ENCODE measurements at regions not wholly inside any gene's neighbourhood (a gene's known extent, or its start where the extent isn't known, plus 50 kb on each side); places are given as distances from the start of the nearest gene placed in this dataset.

DNA sequence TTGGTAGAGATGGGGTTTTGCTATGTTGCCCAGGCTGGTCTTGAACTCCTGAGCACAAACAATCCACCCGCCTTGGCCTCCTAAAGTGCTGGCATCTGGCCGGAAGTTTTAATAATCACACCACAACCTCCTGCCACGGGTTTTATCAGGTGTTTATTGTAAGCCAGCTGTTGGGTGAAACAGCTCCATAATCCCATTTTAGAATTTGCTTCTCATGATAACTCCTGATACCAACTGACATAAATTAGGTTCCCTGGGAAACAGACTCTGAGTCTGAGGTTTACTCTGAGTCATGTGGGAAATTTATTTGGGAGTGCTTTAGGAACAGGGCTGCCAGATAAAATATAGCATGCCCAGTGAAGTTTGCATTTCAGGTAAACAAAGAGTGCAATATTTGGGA lies 122.6 kb upstream of the MED13 start:
- no peaks in the 10 kb centered on the region for H3K4me1 ChIP-seq
- no peaks in the 10 kb centered on the region for H3K27me3 ChIP-seq
- FAIRE-seq = no peak
- peak in 3 of 4 donors; percentile 51 to 63 (median 62) for ATAC-seq
- no peaks in the 10 kb centered on the region for H3K36me3 ChIP-seq
- H3K27ac ChIP-seq = no peak overlapping the region
- no peaks in the 10 kb centered on the region for H3K9me3 ChIP-seq
- intact Hi-C loops (cut with DNase I) = no loop called here
- WGBS, 2 donors = 23 to 47% methylated on average over 3 of the region's 3 CpGs
- no peak overlapping the region for H3K4me3 ChIP-seq
- peak in 2 of 6 donors; percentile 4 to 16 for DNase-seq
- TF ChIP-seq, protein P1, sequence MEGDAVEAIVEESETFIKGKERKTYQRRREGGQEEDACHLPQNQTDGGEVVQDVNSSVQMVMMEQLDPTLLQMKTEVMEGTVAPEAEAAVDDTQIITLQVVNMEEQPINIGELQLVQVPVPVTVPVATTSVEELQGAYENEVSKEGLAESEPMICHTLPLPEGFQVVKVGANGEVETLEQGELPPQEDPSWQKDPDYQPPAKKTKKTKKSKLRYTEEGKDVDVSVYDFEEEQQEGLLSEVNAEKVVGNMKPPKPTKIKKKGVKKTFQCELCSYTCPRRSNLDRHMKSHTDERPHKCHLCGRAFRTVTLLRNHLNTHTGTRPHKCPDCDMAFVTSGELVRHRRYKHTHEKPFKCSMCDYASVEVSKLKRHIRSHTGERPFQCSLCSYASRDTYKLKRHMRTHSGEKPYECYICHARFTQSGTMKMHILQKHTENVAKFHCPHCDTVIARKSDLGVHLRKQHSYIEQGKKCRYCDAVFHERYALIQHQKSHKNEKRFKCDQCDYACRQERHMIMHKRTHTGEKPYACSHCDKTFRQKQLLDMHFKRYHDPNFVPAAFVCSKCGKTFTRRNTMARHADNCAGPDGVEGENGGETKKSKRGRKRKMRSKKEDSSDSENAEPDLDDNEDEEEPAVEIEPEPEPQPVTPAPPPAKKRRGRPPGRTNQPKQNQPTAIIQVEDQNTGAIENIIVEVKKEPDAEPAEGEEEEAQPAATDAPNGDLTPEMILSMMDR (IDR thresholded peaks at IDR 0.05) = no peak

DNA sequence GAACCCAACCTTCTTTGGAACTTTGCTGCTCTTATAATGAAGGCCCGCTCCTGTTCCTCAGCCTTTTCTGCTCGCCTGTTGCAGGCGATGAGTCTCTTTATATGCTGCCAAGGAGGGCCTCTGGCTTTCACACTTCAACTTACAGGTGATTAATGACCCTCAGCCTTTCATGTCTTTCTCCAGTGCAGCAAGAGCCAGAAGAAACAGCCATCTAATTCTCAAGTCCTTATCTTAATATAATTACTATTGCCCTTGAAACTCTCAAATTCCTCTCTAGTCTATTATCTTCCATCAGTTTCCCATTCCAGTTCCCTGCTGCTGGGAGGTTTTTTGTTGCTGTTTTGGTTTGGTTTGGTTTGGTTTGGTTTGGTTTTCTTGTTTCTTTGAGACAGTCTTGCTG lies 121.8 kb upstream of the MED13 start:
- DNase-seq (no peak), ATAC-seq (no peak), FAIRE-seq (no peak)
- intact Hi-C loops (cut with DNase I) = no loop called here
- no peaks in the 10 kb centered on the region for H3K4me1 ChIP-seq
- H3K27ac ChIP-seq = no peak overlapping the region
- TF ChIP-seq, protein P1 (IDR thresholded peaks at IDR 0.05) = no peak
- no peaks in the 10 kb centered on the region for H3K9me3 ChIP-seq
- 85 to 97% methylated on average over 3 of the region's 3 CpGs for WGBS, 2 donors
- H3K27me3 ChIP-seq = no peaks in the 10 kb centered on the region
- no peak overlapping the region for H3K4me3 ChIP-seq
- H3K36me3 ChIP-seq = no peaks in the 10 kb centered on the region

DNA sequence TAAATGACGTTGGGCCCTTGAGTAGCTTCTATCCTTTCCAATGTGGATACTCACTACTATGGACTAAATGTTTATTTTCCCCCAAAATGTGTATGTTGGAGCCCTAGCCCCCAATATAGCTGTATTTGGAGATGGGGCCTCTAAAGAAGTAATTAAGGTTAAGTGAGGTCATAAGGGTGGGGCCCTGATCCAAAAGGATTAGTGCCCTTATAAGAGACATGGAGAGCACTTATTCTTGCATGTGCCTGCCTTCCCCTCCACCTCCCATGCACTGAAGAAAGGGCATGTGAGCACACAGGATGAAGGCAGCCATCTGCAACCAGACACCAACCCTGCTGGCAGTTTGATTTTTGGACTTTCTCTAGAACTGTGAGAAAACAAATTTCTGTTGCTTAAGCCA lies 115.7 kb upstream of the MED13 start:
- FAIRE-seq = no peak
- no peak for ATAC-seq
- intact Hi-C loops (cut with DNase I) = no loop called here
- H3K9me3 ChIP-seq = no peaks in the 10 kb centered on the region
- no peak for DNase-seq
- WGBS, 2 donors = 88 to 93% methylated on average over 1 of the region's 1 CpG
- H3K4me3 ChIP-seq = no peak overlapping the region
- no peaks in the 10 kb centered on the region for H3K27me3 ChIP-seq
- H3K27ac ChIP-seq = no peak overlapping the region
- TF ChIP-seq, protein P1 (IDR thresholded peaks at IDR 0.05) = no peak
- H3K36me3 ChIP-seq = no peaks in the 10 kb centered on the region
- H3K4me1 ChIP-seq = no peaks in the 10 kb centered on the region

DNA sequence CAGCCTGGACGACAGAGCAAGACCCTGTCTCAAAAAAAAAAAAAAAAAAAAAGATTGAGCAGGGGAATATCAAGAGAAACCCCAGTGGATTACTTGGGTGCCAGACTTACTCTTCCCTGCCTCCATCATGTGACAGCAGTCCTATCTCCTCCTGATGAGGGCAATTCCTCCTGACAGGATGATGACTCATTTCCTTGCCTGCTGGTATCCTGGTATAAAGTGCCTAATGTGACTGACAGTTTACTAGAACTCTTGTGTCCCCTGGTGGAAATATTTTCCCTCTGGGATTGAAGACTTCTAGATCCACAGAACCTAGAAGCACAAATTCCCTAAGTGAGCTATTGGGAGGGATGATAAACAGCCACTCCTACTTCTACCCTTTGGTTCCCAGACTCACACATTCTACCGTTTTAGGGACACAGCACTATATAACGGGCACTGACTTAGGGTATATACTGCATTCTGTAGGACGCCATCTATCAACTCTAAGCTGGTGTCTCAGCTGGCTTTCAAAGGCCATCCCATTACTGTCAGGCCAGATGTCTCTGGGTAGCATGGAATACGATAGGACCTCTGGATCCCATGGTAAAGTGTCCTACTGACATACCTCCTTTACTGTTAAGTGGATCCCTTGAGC lies 114.6 kb upstream of the MED13 start:
- DNase-seq (no peak), FAIRE-seq (no peak), ATAC-seq (no peak)
- H3K27ac ChIP-seq = no peak overlapping the region
- no peaks in the 10 kb centered on the region for H3K36me3 ChIP-seq
- TF ChIP-seq, protein P1 (IDR thresholded peaks at IDR 0.05) = no peak
- H3K4me1 ChIP-seq = no peaks in the 10 kb centered on the region
- 79 to 90% methylated on average over 5 of the region's 5 CpGs for WGBS, 2 donors
- no peak overlapping the region for H3K4me3 ChIP-seq
- no peaks in the 10 kb centered on the region for H3K9me3 ChIP-seq
- no peaks in the 10 kb centered on the region for H3K27me3 ChIP-seq
- intact Hi-C loops (cut with DNase I) = no loop called here

DNA sequence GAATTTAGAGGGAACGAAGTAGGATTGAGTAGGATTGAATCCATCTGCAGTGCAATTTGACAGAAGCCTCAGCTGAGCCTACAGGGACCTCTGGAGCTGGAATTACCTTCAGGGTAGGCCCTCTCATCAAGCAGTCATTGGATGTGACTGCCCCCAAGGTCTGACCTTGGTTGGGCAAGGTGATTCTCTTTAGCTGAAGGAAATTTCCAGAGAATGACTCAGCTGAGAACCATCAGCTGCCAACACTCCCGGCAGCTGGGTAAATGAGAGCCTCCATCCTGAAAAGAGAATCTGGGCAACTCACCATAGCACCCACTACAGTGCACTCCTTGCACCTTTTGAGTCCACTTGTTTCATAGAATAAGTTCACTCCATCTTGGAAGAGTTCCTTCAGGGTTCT lies 113.5 kb upstream of the MED13 start:
- WGBS, 2 donors = 56 to 58% methylated on average over 2 of the region's 2 CpGs
- H3K27ac ChIP-seq = no peak overlapping the region
- no peaks in the 10 kb centered on the region for H3K4me1 ChIP-seq
- intact Hi-C loops (cut with DNase I) = no loop called here
- H3K27me3 ChIP-seq = no peaks in the 10 kb centered on the region
- FAIRE-seq = no peak
- DNase-seq = no peak
- no peaks in the 10 kb centered on the region for H3K9me3 ChIP-seq
- TF ChIP-seq, protein P1 (IDR thresholded peaks at IDR 0.05) = no peak
- no peak for ATAC-seq
- no peak overlapping the region for H3K4me3 ChIP-seq
- no peaks in the 10 kb centered on the region for H3K36me3 ChIP-seq

Measured in pancreas (tissue), 10 donors.